ENCODE measurements at regions not wholly inside any gene's neighbourhood (a gene's known extent, or its start where the extent isn't known, plus 50 kb on each side); places are given as distances from the start of the nearest gene placed in this dataset.

DNA sequence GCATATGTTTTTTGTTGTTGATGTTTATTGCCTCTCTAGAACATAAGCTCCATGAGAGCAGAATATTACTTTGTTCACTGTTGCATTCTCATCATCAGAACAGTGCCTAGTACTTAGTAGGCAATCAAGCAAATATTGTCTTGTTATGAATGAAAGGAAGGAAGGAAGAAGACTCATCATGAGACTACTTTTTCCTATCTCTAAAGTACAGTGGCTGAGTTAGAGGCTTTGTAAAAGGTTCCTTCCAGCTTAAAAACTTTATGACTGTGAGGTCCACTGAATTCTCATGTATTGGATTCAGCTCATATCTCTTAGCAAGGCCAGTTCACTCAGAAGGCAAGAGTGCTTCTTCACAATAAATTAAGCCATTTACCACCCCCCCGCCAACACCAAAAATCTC, 171.8 kb upstream of the NR3C1 start:
- no peaks in the 10 kb centered on the region for H3K27me3 ChIP-seq (ENCODE audit: control insufficient read depth in 1 of 2, insufficient read depth in 2 of 2, low read length in 1 of 2)
- intact Hi-C loops (cut with DNase I), result no loop called here
- no peak overlapping the region for H3K4me3 ChIP-seq (ENCODE audit: low read length in 2 of 2)
- H3K36me3 ChIP-seq (ENCODE audit: control insufficient read depth in 1 of 2, insufficient read depth in 2 of 2, low read length in 1 of 2), result no peaks in the 10 kb centered on the region
- H3K9me3 ChIP-seq (ENCODE audit: control insufficient read depth, low read length), result no peaks in the 10 kb centered on the region
- DNase-seq (no peak), ATAC-seq (ENCODE audit: low FRiP score) (no peak)
- peaks cover 0 to 3% of the 10 kb centered on the region in 2 donors for H3K4me1 ChIP-seq (ENCODE audit: control insufficient read depth in 1 of 2, insufficient read depth in 2 of 2, low read length in 2 of 2)
- 98 to 100% methylated on average over 1 of the region's 1 CpG for WGBS, 2 donors
- no peak overlapping the region for H3K27ac ChIP-seq (ENCODE audit: low read depth in 1 of 2, low read length in 2 of 2)

DNA sequence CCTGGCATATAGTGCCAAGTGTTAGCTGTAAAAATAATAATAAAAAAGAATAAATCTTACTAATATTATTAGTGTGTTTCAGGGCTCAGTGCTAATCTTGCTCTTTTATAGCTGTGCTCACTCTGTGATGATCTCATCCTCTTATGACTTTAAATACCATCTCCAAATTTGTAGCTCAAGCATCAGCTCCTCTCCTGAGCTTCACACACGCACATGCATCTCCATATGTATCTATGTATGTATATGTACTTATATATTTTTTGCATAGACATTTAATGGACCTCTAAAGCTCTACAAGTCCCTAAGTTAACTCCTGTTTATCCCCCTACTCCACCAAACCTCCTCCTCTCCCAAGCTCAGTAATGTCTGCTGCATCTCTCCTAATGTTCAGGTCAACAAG, 170.8 kb upstream of the NR3C1 start:
- whole genome bisulfite sequencing, 2 donors, result 79 to 81% methylated on average over 1 of the region's 1 CpG
- no peak for DNase-seq
- no peak overlapping the region for H3K27ac ChIP-seq (ENCODE audit: low read depth in 1 of 2, low read length in 2 of 2)
- H3K36me3 ChIP-seq (ENCODE audit: control insufficient read depth in 1 of 2, insufficient read depth in 2 of 2, low read length in 1 of 2), result no peaks in the 10 kb centered on the region
- intact Hi-C loops (cut with DNase I), result no loop called here
- H3K4me3 ChIP-seq (ENCODE audit: low read length in 2 of 2), result no peak overlapping the region
- no peaks in the 10 kb centered on the region for H3K9me3 ChIP-seq (ENCODE audit: control insufficient read depth, low read length)
- H3K27me3 ChIP-seq (ENCODE audit: control insufficient read depth in 1 of 2, insufficient read depth in 2 of 2, low read length in 1 of 2), result no peaks in the 10 kb centered on the region
- peaks cover 0 to 3% of the 10 kb centered on the region in 2 donors for H3K4me1 ChIP-seq (ENCODE audit: control insufficient read depth in 1 of 2, insufficient read depth in 2 of 2, low read length in 2 of 2)
- ATAC-seq (ENCODE audit: low FRiP score), result no peak

- H3K27me3 ChIP-seq (ENCODE audit: control insufficient read depth in 1 of 2, insufficient read depth in 2 of 2, low read length in 1 of 2), result no peaks in the 10 kb centered on the region
- no peak overlapping the region for H3K4me3 ChIP-seq (ENCODE audit: low read length in 2 of 2)
- intact Hi-C loops (cut with DNase I), result no loop called here
- H3K27ac ChIP-seq (ENCODE audit: low read depth in 1 of 2, low read length in 2 of 2), result no peak overlapping the region
- no peak for DNase-seq
- no peak for ATAC-seq (ENCODE audit: low FRiP score)
- H3K36me3 ChIP-seq (ENCODE audit: control insufficient read depth in 1 of 2, insufficient read depth in 2 of 2, low read length in 1 of 2), result no peaks in the 10 kb centered on the region
- WGBS, 2 donors, result 93 to 97% methylated on average over 3 of the region's 3 CpGs
- no peaks in the 10 kb centered on the region for H3K9me3 ChIP-seq (ENCODE audit: control insufficient read depth, low read length)
- peaks cover 0 to 3% of the 10 kb centered on the region in 2 donors for H3K4me1 ChIP-seq (ENCODE audit: control insufficient read depth in 1 of 2, insufficient read depth in 2 of 2, low read length in 2 of 2)
Measured at GRCh38 chr5:143573568-143574170, 170.2 kb upstream of the NR3C1 start.

DNA sequence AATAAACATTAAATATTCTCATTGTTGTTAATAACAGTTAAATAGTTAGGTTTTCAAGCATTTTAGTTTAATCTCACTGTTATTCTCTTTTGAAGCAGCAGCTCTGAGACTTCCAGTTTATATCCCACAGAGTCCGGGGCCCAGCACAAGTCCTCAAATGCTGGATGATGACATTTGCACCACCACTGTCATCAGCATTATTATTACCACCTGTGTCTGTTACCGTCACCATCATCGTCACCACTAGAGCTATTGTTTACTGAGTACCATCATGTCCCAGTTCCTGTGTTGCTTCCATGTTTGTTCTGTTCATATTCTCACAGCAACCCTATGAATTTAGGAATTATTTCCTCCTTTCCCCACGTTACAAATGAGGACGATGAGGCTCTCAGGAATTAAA, 169.2 kb upstream of the NR3C1 start:
- DNase-seq (no peak), ATAC-seq (ENCODE audit: low FRiP score) (no peak)
- 92% methylated on average over 5 of the region's 5 CpGs for WGBS, 2 donors
- Histone ChIP-seq H3K4me1 (ENCODE audit: control insufficient read depth in 1 of 2, insufficient read depth in 2 of 2, low read length in 2 of 2) (peaks cover 0 to 1% of the 10 kb centered on the region in 2 donors), H3K4me3 (ENCODE audit: low read length in 2 of 2) (no peak overlapping the region), H3K36me3 (ENCODE audit: control insufficient read depth in 1 of 2, insufficient read depth in 2 of 2, low read length in 1 of 2) (no peaks in the 10 kb centered on the region), H3K27me3 (ENCODE audit: control insufficient read depth in 1 of 2, insufficient read depth in 2 of 2, low read length in 1 of 2) (no peaks in the 10 kb centered on the region), H3K27ac (ENCODE audit: low read depth in 1 of 2, low read length in 2 of 2) (no peak overlapping the region), H3K9me3 (ENCODE audit: control insufficient read depth, low read length) (no peaks in the 10 kb centered on the region)
- intact Hi-C loops (cut with DNase I), result no loop called here

GRCh38 chr5:143571642-143572624, 168.4 kb upstream of the NR3C1 start:
- ATAC-seq (ENCODE audit: low FRiP score), result no peak
- WGBS, 2 donors, result 91 to 93% methylated on average over 9 of the region's 9 CpGs
- Histone ChIP-seq H3K27ac (ENCODE audit: low read depth in 1 of 2, low read length in 2 of 2) (no peak overlapping the region), H3K4me1 (ENCODE audit: control insufficient read depth in 1 of 2, insufficient read depth in 2 of 2, low read length in 2 of 2) (peaks cover 0 to 1% of the 10 kb centered on the region in 2 donors), H3K36me3 (ENCODE audit: control insufficient read depth in 1 of 2, insufficient read depth in 2 of 2, low read length in 1 of 2) (no peaks in the 10 kb centered on the region), H3K27me3 (ENCODE audit: control insufficient read depth in 1 of 2, insufficient read depth in 2 of 2, low read length in 1 of 2) (no peaks in the 10 kb centered on the region), H3K9me3 (ENCODE audit: control insufficient read depth, low read length) (no peaks in the 10 kb centered on the region), H3K4me3 (ENCODE audit: low read length in 2 of 2) (no peak overlapping the region)
- intact Hi-C loops (cut with DNase I), result no loop called here
- DNase-seq, result no peak

DNA sequence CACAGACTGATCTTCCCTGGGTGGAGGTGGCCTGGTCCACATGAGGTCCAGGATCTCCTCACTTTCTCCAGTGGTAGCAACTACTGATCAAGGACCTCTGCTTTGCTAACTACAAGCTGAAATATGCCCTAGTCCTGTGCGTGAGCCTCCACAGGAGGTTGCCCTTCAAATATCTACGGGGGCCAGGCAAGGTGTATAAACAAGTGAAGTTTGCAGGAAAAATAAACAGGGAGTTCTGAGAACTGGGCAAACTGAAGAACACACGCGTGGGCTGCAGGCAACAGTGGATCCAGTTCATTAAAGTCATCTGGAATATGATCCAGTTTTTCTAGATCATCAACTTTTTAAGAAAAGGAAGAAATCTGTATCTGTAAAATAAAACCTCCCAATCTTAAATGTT, 167.5 kb upstream of the NR3C1 start:
- no peak overlapping the region for H3K4me3 ChIP-seq (ENCODE audit: low read length in 2 of 2)
- 85 to 86% methylated on average over 4 of the region's 4 CpGs for WGBS, 2 donors
- H3K36me3 ChIP-seq (ENCODE audit: control insufficient read depth in 1 of 2, insufficient read depth in 2 of 2, low read length in 1 of 2), result no peaks in the 10 kb centered on the region
- DNase-seq (no peak), ATAC-seq (ENCODE audit: low FRiP score) (no peak)
- H3K27me3 ChIP-seq (ENCODE audit: control insufficient read depth in 1 of 2, insufficient read depth in 2 of 2, low read length in 1 of 2), result no peaks in the 10 kb centered on the region
- H3K4me1 ChIP-seq (ENCODE audit: control insufficient read depth in 1 of 2, insufficient read depth in 2 of 2, low read length in 2 of 2), result no peaks in the 10 kb centered on the region
- H3K9me3 ChIP-seq (ENCODE audit: control insufficient read depth, low read length), result no peaks in the 10 kb centered on the region
- intact Hi-C loops (cut with DNase I), result no loop called here
- H3K27ac ChIP-seq (ENCODE audit: low read depth in 1 of 2, low read length in 2 of 2), result no peak overlapping the region

DNA sequence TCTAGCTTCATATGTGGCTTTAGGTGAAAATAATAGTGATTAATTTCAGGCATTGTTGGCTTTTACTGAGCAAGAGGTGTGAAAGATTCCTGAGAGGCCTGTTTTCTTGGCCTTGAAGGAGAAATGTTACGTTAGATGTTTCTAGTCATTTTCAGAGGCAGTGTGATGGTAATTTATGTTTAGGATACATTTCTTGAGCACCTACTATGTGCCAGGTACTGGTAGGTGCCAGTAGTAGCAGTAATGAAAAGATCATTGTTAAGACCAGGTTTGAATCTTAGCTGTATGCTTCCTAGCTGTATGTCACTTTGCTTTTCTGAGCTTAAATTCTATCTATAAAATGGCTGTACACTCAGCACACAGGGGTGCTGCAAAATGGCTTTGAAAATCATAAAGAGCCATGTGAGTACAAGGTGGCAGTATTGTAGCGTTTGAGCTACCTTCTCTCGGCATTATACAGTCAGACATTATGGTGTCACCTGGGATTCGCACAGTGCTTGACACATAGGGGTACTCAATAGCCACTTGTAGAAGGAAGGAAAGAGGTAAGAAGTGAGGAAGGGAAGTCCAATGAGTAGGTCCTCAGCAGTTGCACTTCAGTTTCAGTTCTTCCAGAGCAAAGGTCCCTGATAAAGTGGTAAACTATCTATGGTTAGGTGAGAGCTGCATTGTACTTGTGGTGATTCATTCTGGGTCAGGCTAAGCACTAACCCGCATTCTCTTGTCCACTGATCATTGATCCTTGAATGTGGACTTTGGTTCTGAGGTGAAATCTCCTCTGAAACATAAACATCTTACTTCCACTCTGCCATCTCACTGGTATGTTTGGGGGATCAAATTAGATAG, 166.5 kb upstream of the NR3C1 start:
- Histone ChIP-seq H3K36me3 (ENCODE audit: control insufficient read depth in 1 of 2, insufficient read depth in 2 of 2, low read length in 1 of 2) (no peaks in the 10 kb centered on the region), H3K4me3 (ENCODE audit: low read length in 2 of 2) (no peak overlapping the region), H3K27ac (ENCODE audit: low read depth in 1 of 2, low read length in 2 of 2) (no peak overlapping the region), H3K9me3 (ENCODE audit: control insufficient read depth, low read length) (no peaks in the 10 kb centered on the region), H3K4me1 (ENCODE audit: control insufficient read depth in 1 of 2, insufficient read depth in 2 of 2, low read length in 2 of 2) (no peaks in the 10 kb centered on the region), H3K27me3 (ENCODE audit: control insufficient read depth in 1 of 2, insufficient read depth in 2 of 2, low read length in 1 of 2) (no peaks in the 10 kb centered on the region)
- DNase-seq (no peak), ATAC-seq (ENCODE audit: low FRiP score) (no peak)
- 95 to 97% methylated on average over 5 of the region's 5 CpGs for WGBS, 2 donors
- intact Hi-C loops (cut with DNase I), result loop anchor here in 1 of 2 donors (10.0 kb wide), 1 partner anchor 165 kb away; the partner anchor contains the start of gene NR3C1

DNA sequence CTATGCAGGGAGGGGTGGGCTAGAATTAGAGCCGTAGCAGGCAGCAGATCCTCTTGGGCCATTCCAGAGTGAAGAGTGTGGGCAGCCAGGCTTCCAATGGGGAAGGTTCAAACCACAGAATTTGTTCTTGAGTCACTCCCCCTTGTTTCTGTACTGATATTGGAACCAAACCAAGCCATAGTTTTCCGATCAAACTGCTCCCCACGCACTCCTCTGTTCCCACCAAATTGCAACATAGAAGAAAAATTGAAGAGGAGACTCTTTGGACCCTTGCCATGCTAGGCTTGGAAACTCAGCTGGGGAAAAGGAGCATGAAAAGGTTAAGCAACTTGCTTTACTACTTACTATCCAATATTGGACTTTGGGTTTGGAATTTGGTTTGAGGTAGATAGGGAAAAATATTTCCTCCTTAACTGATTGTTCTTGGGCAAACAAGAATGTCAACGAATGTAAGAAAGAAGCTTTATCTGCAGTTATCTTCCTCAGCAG, 165.8 kb upstream of the NR3C1 start:
- DNase-seq (no peak), ATAC-seq (ENCODE audit: low FRiP score) (no peak)
- H3K9me3 ChIP-seq (ENCODE audit: control insufficient read depth, low read length), result no peaks in the 10 kb centered on the region
- WGBS, 2 donors, result 90 to 91% methylated on average over 4 of the region's 4 CpGs
- H3K27me3 ChIP-seq (ENCODE audit: control insufficient read depth in 1 of 2, insufficient read depth in 2 of 2, low read length in 1 of 2), result no peaks in the 10 kb centered on the region
- H3K4me1 ChIP-seq (ENCODE audit: control insufficient read depth in 1 of 2, insufficient read depth in 2 of 2, low read length in 2 of 2), result no peaks in the 10 kb centered on the region
- H3K4me3 ChIP-seq (ENCODE audit: low read length in 2 of 2), result no peak overlapping the region
- H3K36me3 ChIP-seq (ENCODE audit: control insufficient read depth in 1 of 2, insufficient read depth in 2 of 2, low read length in 1 of 2), result no peaks in the 10 kb centered on the region
- H3K27ac ChIP-seq (ENCODE audit: low read depth in 1 of 2, low read length in 2 of 2), result no peak overlapping the region
- intact Hi-C loops (cut with DNase I), result loop anchor here in 1 of 2 donors (10.0 kb wide), 1 partner anchor 164 kb away; the partner anchor contains the start of gene NR3C1

Measured in aorta (tissue), 5 donors.